IMR-90 (cell line): ENCODE measurements at regions not wholly inside any gene's neighbourhood (a gene's known extent, or its start where the extent isn't known, plus 50 kb on each side); places are given as distances from the start of the nearest gene placed in this dataset.

Experiments
- ATAC-seq: fragments of 200-7000 bp; cut with Tn5 transposase; 2 replicates; pipeline ENCODE4 v1.9.1; 2020; ENCODE audit warnings: low read depth, mild to moderate bottlenecking, moderate library complexity
- BruUV-seq: library from RNA; stranded (reverse); fragments of 400-500 nt; replicated peaks from 2 replicates; lab custom pipeline; 2021; lab: Mats Ljungman, UMichigan
- CTCF ChIA-PET: fragments of 300-600 bp; formaldehyde crosslinking; extraction: SDS; loops from one replicate; lab custom pipeline; 2021; ENCODE audit warnings: antibody characterized with exemption; lab: Yijun Ruan, JAX
- POLR2A ChIA-PET: fragments of 300-600 bp; sonication (Branson Sonifier 250); formaldehyde crosslinking; loops from one replicate; lab custom pipeline; 2022; ENCODE audit warnings: antibody characterized with exemption; ENCODE audit not compliant: unreplicated experiment; lab: Charles Lee
- DNase-seq: peaks from one replicate; pipeline ENCODE4 v3.0.0; 2013
- H2AFZ ChIP-seq: replicated peaks from 2 replicates; pipeline ENCODE3; 2013; ENCODE audit warnings: low read length, mild to moderate bottlenecking; ENCODE audit not compliant: poor library complexity
- H2AK5ac ChIP-seq: 2 replicates; pipeline ENCODE4 v1.6.1; 2013; ENCODE audit warnings: low read depth, low read length, inconsistent platforms
- H2AK9ac ChIP-seq: replicated peaks from 2 replicates; pipeline ENCODE3; 2013; ENCODE audit warnings: mild to moderate bottlenecking, low read depth, low read length, moderate library complexity; ENCODE audit not compliant: poor library complexity
- H2BK120ac ChIP-seq: 2 replicates; pipeline ENCODE4 v1.6.1; 2013; ENCODE audit warnings: low read depth, low read length, inconsistent platforms
- H2BK15ac ChIP-seq: 3 replicates; pipeline ENCODE4 v1.6.1; 2013; ENCODE audit warnings: low read depth, low read length, inconsistent platforms
- H2BK20ac ChIP-seq: 2 replicates; pipeline ENCODE4 v1.6.1; 2013; ENCODE audit warnings: low read depth, mild to moderate bottlenecking, inconsistent platforms, low read length, moderate library complexity
- H2BK5ac ChIP-seq: 2 replicates; pipeline ENCODE4 v1.6.1; 2013; ENCODE audit warnings: mild to moderate bottlenecking, low read depth, low read length, inconsistent platforms; ENCODE audit not compliant: poor library complexity, severe bottlenecking
- H3K14ac ChIP-seq: replicated peaks from 2 replicates; pipeline ENCODE4 v1.6.1; 2013; ENCODE audit warnings: low read depth, low read length, inconsistent platforms
- H3K18ac ChIP-seq: 2 replicates; pipeline ENCODE4 v1.6.1; 2013; ENCODE audit warnings: low read depth, low read length, control low read depth
- H3K23ac ChIP-seq: 2 replicates; pipeline ENCODE4 v1.6.1; 2013; ENCODE audit warnings: low read depth, low read length, inconsistent platforms
- H3K27ac ChIP-seq: 2 replicates; pipeline ENCODE4 v1.5.1; 2013; ENCODE audit warnings: mild to moderate bottlenecking, control low read depth, low read length; ENCODE audit not compliant: insufficient read depth
- H3K27me3 ChIP-seq: 2 replicates; pipeline ENCODE4 v1.6.1; 2013; ENCODE audit warnings: low read length; ENCODE audit not compliant: control insufficient read depth, insufficient read depth
- H3K36me3 ChIP-seq: 2 replicates; pipeline ENCODE4 v1.6.1; 2013; ENCODE audit warnings: low read length, mixed read lengths; ENCODE audit not compliant: control insufficient read depth, insufficient read depth
- H3K4ac ChIP-seq: 2 replicates; pipeline ENCODE4 v1.6.1; 2013; ENCODE audit warnings: low read depth, low read length, inconsistent platforms
- H3K4me1 ChIP-seq: 2 replicates; pipeline ENCODE4 v1.6.1; 2013; ENCODE audit warnings: low read length, mixed read lengths; ENCODE audit not compliant: control insufficient read depth, insufficient read depth
- H3K4me2 ChIP-seq: 2 replicates; pipeline ENCODE4 v1.6.1; 2013; ENCODE audit warnings: low read depth, mild to moderate bottlenecking, control low read depth, low read length, moderate library complexity
- H3K4me3 ChIP-seq: 2 replicates; pipeline ENCODE4 v1.5.1; 2013; ENCODE audit warnings: low read depth, mild to moderate bottlenecking, control low read depth, low read length, moderate library complexity; ENCODE audit not compliant: insufficient read depth
- H3K56ac ChIP-seq: 2 replicates; pipeline ENCODE4 v1.6.1; 2013; ENCODE audit warnings: low read length, inconsistent platforms; ENCODE audit not compliant: insufficient read depth; ENCODE audit errors: extremely low read depth
- H3K79me1 ChIP-seq, 2 experiments: 2 replicates each; pipeline ENCODE4 v1.6.1; 2013; ENCODE audit warnings: low read length in 2 of 2, inconsistent platforms in 1 of 2, low read depth in 1 of 2
- H3K9ac ChIP-seq: 2 replicates; pipeline ENCODE4 v1.6.1; 2013; ENCODE audit warnings: low read depth, low read length, control low read depth
- H3K9me1 ChIP-seq: 2 replicates; pipeline ENCODE4 v1.6.1; 2013; ENCODE audit warnings: low read length, inconsistent platforms; ENCODE audit not compliant: insufficient read depth
- H3K9me3 ChIP-seq: 2 replicates; pipeline ENCODE4 v1.6.1; 2013; ENCODE audit warnings: low read length; ENCODE audit not compliant: control insufficient read depth, insufficient read depth
- H4K20me1 ChIP-seq: 2 replicates; pipeline ENCODE4 v1.6.1; 2013; ENCODE audit warnings: low read length, inconsistent platforms; ENCODE audit not compliant: insufficient read depth
- H4K5ac ChIP-seq: 2 replicates; pipeline ENCODE4 v1.6.1; 2013; ENCODE audit warnings: mild to moderate bottlenecking, low read depth, low read length, control low read depth
- H4K8ac ChIP-seq, 2 experiments: 2 replicates each; pipeline ENCODE4 v1.6.1; 2013; ENCODE audit warnings: low read depth in 2 of 2, low read length in 2 of 2, control low read depth in 1 of 2, inconsistent platforms in 1 of 2
- H4K91ac ChIP-seq: 2 replicates; pipeline ENCODE4 v1.6.1; 2013; ENCODE audit warnings: low read depth, low read length, inconsistent platforms; ENCODE audit not compliant: insufficient read depth
- CHD1 ChIP-seq: IDR thresholded peaks from 2 replicates; pipeline ENCODE4 v1.6.1; 2012; ENCODE audit warnings: low read depth, low read length, improper control_type of control experiment
- MAFK ChIP-seq: IDR thresholded peaks from 2 replicates; pipeline ENCODE4 v1.6.1; 2012; ENCODE audit warnings: low read depth, low read length, improper control_type of control experiment
- RAD21 ChIP-seq: IDR thresholded peaks from 2 replicates; pipeline ENCODE4 v1.6.1; 2012; ENCODE audit warnings: low read length, improper control_type of control experiment
- SMC3 ChIP-seq: fragments of 150-350 bp; IDR thresholded peaks from 2 replicates; pipeline ENCODE4 v1.6.1; 2016; ENCODE audit warnings: low read depth, mild to moderate bottlenecking, antibody characterized with exemption, low read length, moderate library complexity
- WGBS, 2 experiments: methylation state at CpG; one replicate each; pipeline versions ENCODE4 v1.1.5 to v1.1.7; 2013; ENCODE audit warnings: missing lambda C conversion rate in 2 of 2; ENCODE audit not compliant: insufficient read length in 1 of 2; ENCODE audit errors: extremely low coverage in 2 of 2; 5-methylcytosine and 5-hydroxymethylcytosine counted together
- dilution Hi-C: fragments of 300-500 bp; cut with HindIII; formaldehyde crosslinking; loops from one replicate; pipeline ENCODE4 v1.14.3; 2018; ENCODE audit warnings: low sequenced_read_pairs; ENCODE audit not compliant: unreplicated experiment
- in situ Hi-C: fragments of 300-500 bp; cut with MboI; formaldehyde crosslinking; loops from 3 replicates; pipeline ENCODE4 v1.14.3; 2019; ENCODE audit warnings: low sequenced_read_pairs, inconsistent platforms, mixed read lengths
- intact Hi-C: fragments of 100-400 bp; cut with micrococcal nuclease; formaldehyde crosslinking; loops from 2 replicates; pipeline ENCODE4 v1.10.0; 2022
- TF ChIP-seq, protein P1 (sequence below): conservative IDR thresholded peaks from 2 replicates; pipeline ENCODE4 v1.5.1; 2012; ENCODE audit warnings: mild to moderate bottlenecking, low read depth, low read length, improper control_type of control experiment

DNA sequence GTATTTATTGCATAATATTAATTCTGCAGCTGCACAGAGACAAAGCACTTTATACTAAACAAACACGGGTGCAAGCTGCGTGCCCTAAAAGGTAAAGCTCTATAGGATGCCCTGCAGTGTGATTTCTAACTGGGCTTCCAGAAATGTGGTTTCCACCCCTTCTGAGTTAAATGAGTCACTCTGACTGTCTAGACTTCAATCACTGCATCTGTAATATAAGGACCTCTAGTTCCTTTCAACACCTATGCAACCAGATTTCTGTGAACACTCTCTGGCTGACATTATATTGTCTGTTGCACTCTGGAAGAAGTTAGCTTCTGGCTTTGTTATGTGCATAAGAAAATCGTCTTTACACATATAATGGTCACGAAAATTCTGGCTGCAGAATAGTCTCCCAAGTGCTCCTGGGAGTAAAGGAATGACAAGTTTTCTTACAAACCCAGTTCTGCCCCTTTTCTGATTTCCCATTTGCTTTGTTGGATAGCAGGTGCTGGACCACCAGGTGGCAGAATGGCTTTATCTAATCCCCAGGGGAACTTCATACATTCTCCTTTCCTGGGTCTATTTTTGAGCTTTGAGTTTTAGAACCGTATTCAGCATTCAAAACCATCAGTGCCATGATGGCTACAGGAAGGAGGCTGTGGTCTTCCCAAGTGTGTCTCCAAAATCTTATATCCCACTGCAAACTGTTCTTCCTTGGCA, 842.2 kb downstream of the STIM2 start:
- CTCF ChIA-PET, result interaction anchor here (1.0 kb wide), 1 partner anchor 19 kb away, joined by 3 read pairs; no protein-coding TSS in a partner anchor
- POLR2A ChIA-PET, result no interaction called here
- no peaks in the 10 kb centered on the region for H3K27me3 ChIP-seq
- no peaks in the 10 kb centered on the region for H3K4me1 ChIP-seq
- H4K20me1 ChIP-seq, result no peaks in the 10 kb centered on the region
- no peak overlapping the region for H3K27ac ChIP-seq
- in situ Hi-C loops, result no loop called here
- no peak overlapping the region for H4K91ac ChIP-seq
- H3K36me3 ChIP-seq, result no peaks in the 10 kb centered on the region
- dilution Hi-C loops, result no loop called here
- H3K79me1 ChIP-seq, result no peaks in the 10 kb centered on the region
- H3K23ac ChIP-seq, result no peak overlapping the region
- no peak overlapping the region for H2BK5ac ChIP-seq
- no peak overlapping the region for H4K5ac ChIP-seq
- intact Hi-C loops, result no loop called here
- ATAC-seq (no peak), DNase-seq (peak; percentile 1)
- H3K14ac ChIP-seq, result no peak overlapping the region
- H3K9me1 ChIP-seq, result no peaks in the 10 kb centered on the region
- H3K4me3 ChIP-seq, result no peak overlapping the region
- no peak overlapping the region for H2BK120ac ChIP-seq
- H3K9ac ChIP-seq, result no peak overlapping the region
- no peak overlapping the region for H2AFZ ChIP-seq
- 40% methylated on average over 1 of the region's 5 CpGs; no CpG with 5 or more reads in 1 of the 2 experiments for WGBS, 2 experiments
- no peak overlapping the region for H3K18ac ChIP-seq
- TF ChIP-seq CHD1 (no peak), SMC3 (no peak), RAD21 (peak; percentile 31; the same call in 1 of the 2 replicates), MAFK (no peak)
- TF ChIP-seq, protein P1, sequence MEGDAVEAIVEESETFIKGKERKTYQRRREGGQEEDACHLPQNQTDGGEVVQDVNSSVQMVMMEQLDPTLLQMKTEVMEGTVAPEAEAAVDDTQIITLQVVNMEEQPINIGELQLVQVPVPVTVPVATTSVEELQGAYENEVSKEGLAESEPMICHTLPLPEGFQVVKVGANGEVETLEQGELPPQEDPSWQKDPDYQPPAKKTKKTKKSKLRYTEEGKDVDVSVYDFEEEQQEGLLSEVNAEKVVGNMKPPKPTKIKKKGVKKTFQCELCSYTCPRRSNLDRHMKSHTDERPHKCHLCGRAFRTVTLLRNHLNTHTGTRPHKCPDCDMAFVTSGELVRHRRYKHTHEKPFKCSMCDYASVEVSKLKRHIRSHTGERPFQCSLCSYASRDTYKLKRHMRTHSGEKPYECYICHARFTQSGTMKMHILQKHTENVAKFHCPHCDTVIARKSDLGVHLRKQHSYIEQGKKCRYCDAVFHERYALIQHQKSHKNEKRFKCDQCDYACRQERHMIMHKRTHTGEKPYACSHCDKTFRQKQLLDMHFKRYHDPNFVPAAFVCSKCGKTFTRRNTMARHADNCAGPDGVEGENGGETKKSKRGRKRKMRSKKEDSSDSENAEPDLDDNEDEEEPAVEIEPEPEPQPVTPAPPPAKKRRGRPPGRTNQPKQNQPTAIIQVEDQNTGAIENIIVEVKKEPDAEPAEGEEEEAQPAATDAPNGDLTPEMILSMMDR, result peak; percentile 24; the same call in 1 of the 2 replicates
- no peak overlapping the region for H2AK5ac ChIP-seq
- H3K4me2 ChIP-seq, result no peak overlapping the region
- H4K8ac ChIP-seq, result no peak overlapping the region
- H3K56ac ChIP-seq, result no peak overlapping the region
- no peaks in the 10 kb centered on the region for H3K9me3 ChIP-seq
- BruUV-seq, result no TSS peak
- H3K4ac ChIP-seq, result no peak overlapping the region
- H2BK20ac ChIP-seq, result no peak overlapping the region
- no peak overlapping the region for H2BK15ac ChIP-seq
- H2AK9ac ChIP-seq, result no peak overlapping the region
